GM06990 (cell line): ENCODE measurements at regions not wholly inside any gene's neighbourhood (a gene's known extent, or its start where the extent isn't known, plus 50 kb on each side); places are given as distances from the start of the nearest gene placed in this dataset.

ENCODE experiments used
- DNase-seq: peaks from one replicate; pipeline ENCODE4 v3.0.0-alpha.2; 2011; ENCODE audit not compliant: insufficient read length; ENCODE audit errors: extremely low read depth
- H3K27me3 ChIP-seq: replicated peaks from 2 replicates; pipeline ENCODE4 v1.6.0; 2011; ENCODE audit warnings: low read length; ENCODE audit not compliant: control insufficient read depth, insufficient read depth
- H3K36me3 ChIP-seq: 2 replicates; pipeline ENCODE4 v1.5.1; 2011; ENCODE audit warnings: low read length; ENCODE audit not compliant: control insufficient read depth, insufficient read depth
- H3K4me3 ChIP-seq: replicated peaks from 2 replicates; pipeline ENCODE4 v1.5.1; 2011; ENCODE audit warnings: low read depth, mild to moderate bottlenecking, control low read depth, low read length
- TF ChIP-seq, protein P1 (sequence below): IDR thresholded peaks from 2 replicates; pipeline ENCODE4 v1.5.1; 2011; ENCODE audit warnings: low read length, control low read depth, mild to moderate bottlenecking, inconsistent platforms; ENCODE audit not compliant: insufficient read depth, poor library complexity, severe bottlenecking

DNA sequence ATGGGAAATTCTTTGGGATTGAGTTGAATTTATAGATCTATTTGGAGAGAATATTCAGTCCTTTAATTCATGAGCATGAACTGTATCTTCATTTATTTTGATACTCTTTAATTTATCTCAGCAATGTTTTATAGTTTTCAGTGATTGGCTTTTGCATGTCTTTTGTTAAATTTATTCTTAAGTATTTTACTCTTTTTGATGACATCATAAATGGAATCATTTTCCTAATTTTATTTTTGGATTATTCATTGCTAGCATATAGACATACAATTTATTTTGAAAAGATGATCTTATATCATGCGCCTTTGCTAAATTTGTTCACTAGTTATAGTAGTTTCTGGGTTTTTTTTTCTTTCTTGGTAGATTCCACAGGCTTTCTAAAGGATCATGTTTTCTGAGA, 149.2 kb upstream of the ASIC2 start:
- no peak for DNase-seq
- TF ChIP-seq, protein P1, sequence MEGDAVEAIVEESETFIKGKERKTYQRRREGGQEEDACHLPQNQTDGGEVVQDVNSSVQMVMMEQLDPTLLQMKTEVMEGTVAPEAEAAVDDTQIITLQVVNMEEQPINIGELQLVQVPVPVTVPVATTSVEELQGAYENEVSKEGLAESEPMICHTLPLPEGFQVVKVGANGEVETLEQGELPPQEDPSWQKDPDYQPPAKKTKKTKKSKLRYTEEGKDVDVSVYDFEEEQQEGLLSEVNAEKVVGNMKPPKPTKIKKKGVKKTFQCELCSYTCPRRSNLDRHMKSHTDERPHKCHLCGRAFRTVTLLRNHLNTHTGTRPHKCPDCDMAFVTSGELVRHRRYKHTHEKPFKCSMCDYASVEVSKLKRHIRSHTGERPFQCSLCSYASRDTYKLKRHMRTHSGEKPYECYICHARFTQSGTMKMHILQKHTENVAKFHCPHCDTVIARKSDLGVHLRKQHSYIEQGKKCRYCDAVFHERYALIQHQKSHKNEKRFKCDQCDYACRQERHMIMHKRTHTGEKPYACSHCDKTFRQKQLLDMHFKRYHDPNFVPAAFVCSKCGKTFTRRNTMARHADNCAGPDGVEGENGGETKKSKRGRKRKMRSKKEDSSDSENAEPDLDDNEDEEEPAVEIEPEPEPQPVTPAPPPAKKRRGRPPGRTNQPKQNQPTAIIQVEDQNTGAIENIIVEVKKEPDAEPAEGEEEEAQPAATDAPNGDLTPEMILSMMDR: no peak
- no peaks in the 10 kb centered on the region for H3K36me3 ChIP-seq
- no peaks in the 10 kb centered on the region for H3K27me3 ChIP-seq
- H3K4me3 ChIP-seq: no peak overlapping the region

DNA sequence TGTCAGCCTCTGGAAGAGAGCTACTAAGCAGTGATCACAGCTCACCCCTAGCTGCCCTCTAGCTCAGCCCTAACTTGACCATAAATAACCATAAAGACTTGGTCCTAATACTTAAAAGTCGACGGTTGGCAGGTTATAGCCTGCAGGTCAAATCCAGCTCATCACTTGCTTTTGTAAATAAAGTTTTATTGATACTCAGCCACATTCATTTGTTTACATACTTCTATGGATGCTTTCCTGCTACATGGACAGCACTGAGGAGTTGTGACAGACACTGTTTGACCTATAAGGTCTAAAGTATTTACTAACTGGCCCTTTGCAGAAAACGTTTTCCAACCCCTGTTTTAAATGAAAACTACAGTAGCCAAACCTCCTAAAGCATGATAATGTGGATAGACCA, 151.6 kb upstream of the ASIC2 start:
- no peak for DNase-seq
- H3K36me3 ChIP-seq: no peaks in the 10 kb centered on the region
- no peak overlapping the region for H3K4me3 ChIP-seq
- H3K27me3 ChIP-seq: no peaks in the 10 kb centered on the region
- TF ChIP-seq, protein P1: no peak

DNA sequence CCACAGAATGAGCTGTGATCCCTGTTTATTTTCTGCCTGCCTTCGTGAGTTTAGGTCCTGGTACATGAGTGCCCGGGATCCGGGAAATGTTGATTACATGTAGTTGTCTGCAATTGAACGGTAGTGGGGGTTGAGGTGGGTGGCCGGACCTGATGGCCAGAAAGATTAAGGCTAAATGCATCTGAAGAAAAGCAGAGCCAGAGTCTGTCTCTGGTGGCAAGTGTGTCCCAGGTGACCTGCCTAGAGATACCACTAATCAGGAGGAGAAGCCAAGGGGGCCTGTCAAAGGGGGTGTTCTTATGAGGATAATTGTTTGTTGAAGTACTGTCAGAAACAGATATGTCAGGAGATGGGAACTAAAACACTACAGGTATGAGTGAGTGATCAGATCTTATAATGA, 154.0 kb upstream of the ASIC2 start:
- TF ChIP-seq, protein P1: no peak
- no peaks in the 10 kb centered on the region for H3K36me3 ChIP-seq
- H3K27me3 ChIP-seq: no peaks in the 10 kb centered on the region
- DNase-seq: no peak
- no peak overlapping the region for H3K4me3 ChIP-seq

DNA sequence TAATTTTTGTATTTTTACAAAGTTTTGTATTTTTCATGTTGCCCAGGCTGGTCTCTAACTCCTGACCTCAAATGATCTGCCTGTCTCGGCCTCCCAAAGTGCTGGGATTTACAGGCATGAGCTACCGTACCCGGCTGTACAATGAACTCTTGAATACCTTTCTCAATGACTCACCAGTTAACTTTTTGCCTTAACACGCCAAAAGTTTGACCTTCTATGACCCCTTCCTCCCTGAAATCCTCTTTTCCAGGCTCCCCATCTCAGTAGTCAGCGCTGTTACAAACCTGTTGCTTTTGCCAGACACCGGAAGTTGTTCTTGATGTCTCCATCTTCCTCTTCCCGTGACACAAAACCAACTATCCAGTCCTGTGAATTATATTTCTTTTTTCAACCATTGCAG, 158.1 kb upstream of the ASIC2 start:
- TF ChIP-seq, protein P1: no peak
- DNase-seq: no peak
- Histone ChIP-seq H3K4me3 (no peak overlapping the region), H3K27me3 (no peaks in the 10 kb centered on the region; the same call in 1 of the 2 replicates), H3K36me3 (no peaks in the 10 kb centered on the region)

DNA sequence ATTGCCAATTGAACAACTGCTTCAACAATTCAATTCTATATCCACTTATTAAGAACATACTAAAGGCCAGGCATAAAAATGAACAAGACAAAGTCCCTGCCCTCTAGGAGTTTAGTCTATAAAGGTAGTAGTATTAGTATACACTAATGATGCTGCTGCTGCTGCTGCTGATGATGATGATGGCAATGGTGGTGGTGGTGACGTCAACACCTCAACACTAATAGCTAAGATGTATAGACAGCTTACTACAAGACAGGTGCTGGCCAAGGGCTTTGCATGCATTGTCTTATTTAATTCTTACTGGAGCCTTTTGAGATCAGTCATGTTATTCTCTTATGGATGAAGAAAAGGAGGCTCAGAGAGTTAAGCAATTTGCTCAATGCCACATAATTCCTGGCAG, 164.4 kb upstream of the ASIC2 start:
- TF ChIP-seq, protein P1: no peak
- Histone ChIP-seq H3K4me3 (no peak overlapping the region), H3K27me3 (no peaks in the 10 kb centered on the region), H3K36me3 (no peaks in the 10 kb centered on the region)
- DNase-seq: no peak
